NCI-H1417 treated with DMSO at 0.1 percent for 48 hours (cell line): ENCODE measurements at regions not wholly inside any gene's neighbourhood (a gene's known extent, or its start where the extent isn't known, plus 50 kb on each side); places are given as distances from the start of the nearest gene placed in this dataset.
"Not testable (repeated sequence)": the region's sequence is repeated elsewhere in the genome, so short reads cannot be mapped to it uniquely, and the experiment has no call there.

Experiments used
- DNase-seq: peaks from one replicate; lab custom pipeline; 2025; lab: John Stamatoyannopoulos, UW

DNA sequence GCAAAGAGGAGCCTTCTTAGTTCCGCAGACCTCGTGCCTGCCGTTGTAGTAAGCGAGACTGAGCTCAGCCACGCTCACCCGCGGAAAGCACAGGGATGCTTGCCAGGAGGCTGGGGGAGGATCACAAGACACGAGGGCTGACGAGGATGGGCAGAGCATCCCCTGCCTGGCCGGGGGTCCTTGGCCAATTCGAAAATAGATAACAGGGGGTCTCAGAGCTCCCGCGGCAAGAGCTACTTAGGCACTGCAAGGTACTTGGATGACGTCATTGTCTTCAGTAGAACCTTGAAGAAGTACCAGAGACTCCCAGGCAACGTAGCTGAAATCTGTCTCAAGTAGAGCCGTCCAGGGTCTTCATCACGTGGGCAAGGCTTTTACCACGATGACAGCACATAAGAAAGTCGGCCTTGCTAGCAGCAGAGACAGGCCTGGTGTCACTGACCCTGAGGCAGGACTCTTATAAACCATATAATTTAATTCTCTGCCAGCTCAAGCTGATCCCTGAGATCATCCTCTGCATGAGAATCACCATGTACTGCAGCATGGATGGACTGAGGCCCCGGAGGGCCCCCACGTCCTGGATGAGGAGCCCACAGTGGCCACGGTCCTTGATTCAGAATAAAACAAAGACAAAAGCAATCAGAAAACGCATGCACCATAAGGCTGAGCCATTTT, 81.9 kb downstream of the TMEM18 start:
- no peak for DNase-seq

GRCh38 chr2:594297-594949, 82.8 kb downstream of the TMEM18 start:
- DNase-seq: no peak

- no peak for DNase-seq
These were observed 83.7 kb downstream of the TMEM18 start for GRCh38 chr2:593356-594026.

DNA sequence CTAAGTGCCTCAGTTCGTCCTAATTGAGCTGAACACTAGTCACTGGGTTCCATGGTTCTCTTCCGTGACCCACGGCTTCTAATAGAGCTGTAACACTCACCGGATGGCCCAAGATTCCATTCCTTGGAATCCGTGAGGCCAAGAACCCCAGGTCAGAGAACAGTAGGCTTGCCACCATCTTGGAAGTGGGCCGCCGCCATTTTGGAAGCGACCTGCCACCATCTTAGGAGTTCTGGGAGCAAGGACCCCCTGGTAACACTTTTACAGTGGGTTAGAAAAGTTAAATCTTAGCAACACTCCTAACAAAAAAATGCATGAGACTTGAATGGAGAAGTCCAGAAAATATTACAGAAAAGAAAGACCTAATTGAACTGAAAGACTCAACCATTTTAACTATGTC, 84.5 kb downstream of the TMEM18 start:
- DNase-seq: no peak

GRCh38 chr2:590214-591175, 86.7 kb downstream of the TMEM18 start:
- DNase-seq: no peak

GRCh38 chr2:589281-590130, 87.7 kb downstream of the TMEM18 start:
- no peak for DNase-seq

GRCh38 chr2:588074-588645, 89.0 kb downstream of the TMEM18 start:
- no peak for DNase-seq

GRCh38 chr2:587087-587960, 89.9 kb downstream of the TMEM18 start:
- DNase-seq: no peak

DNA sequence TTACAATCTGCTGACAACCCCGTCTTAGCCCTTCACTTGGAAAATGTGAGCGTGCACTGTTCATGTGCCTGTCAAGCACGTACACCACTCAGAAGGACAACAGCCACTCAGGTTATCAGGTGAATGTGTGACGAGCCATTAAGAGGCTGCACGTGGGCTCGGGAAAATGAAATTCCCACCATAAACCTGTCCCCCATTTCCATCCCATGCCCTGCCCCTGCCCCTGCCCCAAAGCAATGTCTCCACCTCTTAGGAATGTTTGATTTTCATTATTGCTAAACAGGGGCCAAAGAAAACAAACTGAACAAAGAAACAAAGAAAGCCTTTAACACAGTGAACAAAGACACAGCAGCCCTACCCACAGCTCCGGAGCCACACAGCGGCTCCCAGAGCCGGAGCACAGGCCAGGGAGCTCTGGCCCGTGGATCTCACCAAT, 90.5 kb downstream of the TMEM18 start:
- no peak for DNase-seq

DNA sequence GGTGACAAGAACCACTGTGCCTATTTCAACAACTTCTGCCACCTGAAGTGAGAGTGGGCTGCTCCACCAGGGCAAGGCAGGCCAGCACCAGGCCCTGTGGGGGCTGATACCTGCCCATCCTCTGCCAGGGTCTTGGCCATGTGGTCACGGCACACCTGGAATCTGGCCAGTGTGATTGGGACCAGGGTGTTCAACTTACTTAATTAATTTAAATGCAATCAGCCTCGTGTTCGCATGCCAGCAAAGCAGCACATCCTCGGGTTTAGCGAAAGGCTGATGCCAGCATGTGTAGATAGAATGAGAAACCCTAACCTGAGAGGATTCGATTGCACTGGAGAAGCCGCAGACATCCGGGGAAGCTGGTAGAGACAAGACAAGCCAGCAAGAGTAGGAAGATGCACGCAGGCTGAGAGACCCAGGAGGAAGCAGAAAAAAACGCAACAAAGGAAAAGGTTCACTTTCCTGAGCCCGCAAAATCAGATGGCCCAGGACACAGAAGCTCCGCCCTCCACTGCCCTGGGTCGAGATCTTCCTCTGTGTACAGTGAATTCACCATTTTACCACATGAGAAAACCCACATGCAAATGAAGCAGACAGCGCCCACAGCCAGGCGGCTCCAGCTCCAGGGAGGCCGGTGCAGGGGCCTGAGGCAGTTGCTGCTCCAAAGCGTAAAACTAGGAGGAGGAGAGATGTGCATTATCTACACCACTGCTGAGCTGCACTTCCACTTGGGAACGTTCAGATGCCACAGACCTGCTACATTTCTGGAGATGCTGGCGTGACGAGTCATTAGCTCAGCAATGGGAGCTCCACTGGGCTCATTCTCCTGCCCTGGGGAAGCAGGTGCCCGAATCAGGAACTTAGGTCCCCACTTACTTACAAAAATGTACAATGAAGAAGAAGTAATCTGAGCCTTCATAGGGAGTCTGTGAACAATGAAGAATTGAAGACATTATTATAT, 92.1 kb downstream of the TMEM18 start:
- DNase-seq: no peak

GRCh38 chr2:583666-584065, 93.5 kb downstream of the TMEM18 start:
- DNase-seq: no peak

GRCh38 chr2:582792-583528, 94.2 kb downstream of the TMEM18 start:
- DNase-seq: no peak

DNA sequence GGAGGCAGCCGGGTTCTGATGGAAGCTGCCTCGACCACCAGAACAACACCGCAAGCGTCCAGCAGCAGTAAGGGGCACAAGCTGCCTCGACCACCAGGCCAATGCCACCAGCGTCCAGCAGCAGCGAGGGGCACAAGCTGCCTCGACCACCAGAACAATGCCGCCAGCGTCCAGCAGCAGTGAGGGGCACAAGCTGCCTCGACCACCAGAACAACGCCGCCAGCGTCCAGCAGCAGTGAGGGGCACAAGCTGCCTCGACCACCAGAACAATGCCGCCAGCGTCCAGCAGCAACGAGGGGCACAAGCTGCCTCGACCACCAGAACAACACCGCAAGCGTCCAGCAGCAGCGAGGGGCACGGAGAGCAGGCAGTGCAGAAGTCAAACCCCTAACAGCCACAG, 94.9 kb downstream of the TMEM18 start:
- not testable (repeated sequence) for DNase-seq

DNA sequence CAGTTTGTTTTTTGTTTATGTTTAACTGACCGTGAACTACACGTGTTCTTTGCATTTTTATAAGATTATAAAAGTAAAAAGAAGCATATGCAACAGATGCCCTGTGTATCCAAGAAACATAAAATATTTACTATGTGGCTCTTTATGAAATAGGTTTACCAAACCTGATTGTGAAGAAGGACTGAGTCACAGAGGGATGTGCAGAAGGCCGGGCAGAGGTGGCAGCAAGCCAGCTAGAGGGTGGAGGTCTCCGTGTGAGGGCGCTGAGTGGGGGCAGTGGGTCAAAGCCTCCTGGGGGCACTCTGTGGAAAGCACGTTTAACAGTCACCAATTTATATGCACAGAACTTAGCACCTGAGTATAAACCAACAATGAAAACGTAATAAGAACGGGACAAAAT, 97.2 kb downstream of the TMEM18 start:
- DNase-seq: no peak

DNA sequence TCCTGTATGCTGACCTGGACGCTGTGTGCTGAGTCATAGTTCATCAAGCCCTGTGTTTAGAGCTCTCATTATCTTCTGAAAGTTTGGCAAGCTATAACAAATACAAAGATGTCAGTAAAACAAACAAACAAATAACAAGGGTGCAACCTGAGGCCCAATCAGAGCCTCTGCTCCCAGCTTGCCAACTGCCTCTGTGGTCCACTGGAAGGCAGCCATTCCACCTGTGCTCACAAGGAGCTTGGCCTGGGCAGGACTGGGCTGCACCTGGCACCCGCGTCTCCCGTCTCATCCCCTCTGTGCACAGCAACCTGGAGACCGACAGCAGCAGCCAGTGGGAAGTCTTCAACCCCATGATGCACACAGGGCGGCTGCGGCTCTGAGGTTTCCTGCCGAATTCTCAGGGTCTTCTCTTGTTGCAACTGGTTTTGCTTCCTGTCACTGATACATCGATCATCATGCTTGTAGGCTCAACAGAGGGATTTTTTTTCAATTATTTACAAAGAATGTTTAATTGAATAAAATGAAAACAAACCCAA, 97.8 kb downstream of the TMEM18 start:
- no peak for DNase-seq

- DNase-seq: no peak
These were observed 100.9 kb downstream of the TMEM18 start for GRCh38 chr2:576292-576691.

- DNase-seq: no peak
These were observed 101.4 kb downstream of the TMEM18 start for GRCh38 chr2:575727-576236.
